ENCODE measurements at regions not wholly inside any gene's neighbourhood (a gene's known extent, or its start where the extent isn't known, plus 50 kb on each side); places are given as distances from the start of the nearest gene placed in this dataset.

DNA sequence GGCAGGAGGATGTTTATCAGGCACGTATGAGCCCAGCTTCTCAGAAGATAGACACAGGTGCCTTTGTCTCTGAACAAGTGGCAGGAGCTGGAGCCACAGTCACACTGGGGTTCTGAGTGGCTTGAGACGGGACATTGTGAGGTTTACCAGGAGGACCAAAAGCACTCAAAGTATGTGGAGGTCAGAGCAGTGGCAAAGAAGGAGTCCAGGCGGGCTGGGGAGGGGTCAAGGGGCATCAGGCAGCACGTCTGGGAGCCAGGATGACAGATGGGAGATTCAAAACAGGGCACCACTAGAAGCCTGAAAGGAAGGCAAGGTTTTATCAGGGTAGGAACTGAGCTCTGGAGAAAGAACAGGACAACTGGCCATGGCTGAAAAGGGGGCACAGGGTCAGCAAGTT, 67.2 kb upstream of the MARCHF10 start:
- no peak for DNase-seq (ENCODE audit: low spot score)
- Histone ChIP-seq H3K9me3 (ENCODE audit: control insufficient read depth in 4 of 4, low read length in 3 of 4) (no peaks in the 10 kb centered on the region), H3K27me3 (ENCODE audit: control insufficient read depth in 4 of 4, insufficient read depth in 4 of 4, low read length in 3 of 4) (peaks cover 0 to 3% (median 0%) of the 10 kb centered on the region in 4 donors), H3K27ac (ENCODE audit: low read depth in 1 of 2, low read length in 2 of 2) (no peak overlapping the region), H3K9ac (ENCODE audit: low read depth in 1 of 2, low read length in 2 of 2) (no peak overlapping the region), H3K4me3 (ENCODE audit: low read depth in 1 of 3, low read length in 3 of 3) (no peak overlapping the region), H3K36me3 (ENCODE audit: control insufficient read depth in 4 of 4, insufficient read depth in 3 of 4, low read depth in 1 of 4, low read length in 3 of 4) (no peaks in the 10 kb centered on the region), H3K4me1 (ENCODE audit: control insufficient read depth in 4 of 4, insufficient read depth in 4 of 4, low read length in 3 of 4) (no peaks in the 10 kb centered on the region)
- 65% methylated on average over 4 of the region's 4 CpGs for WGBS
- TF ChIP-seq GABPA (IDR thresholded peaks at IDR 0.05 in 1 of 2, conservative IDR thresholded peaks at IDR 0.05 in 1 of 2): no peak
- TF ChIP-seq YY1 (IDR thresholded peaks at IDR 0.05): no peak
- no peak for TF ChIP-seq EGR1 (IDR thresholded peaks at IDR 0.05; ENCODE audit: low read depth in 2 of 2)
- TF ChIP-seq, protein P1, sequence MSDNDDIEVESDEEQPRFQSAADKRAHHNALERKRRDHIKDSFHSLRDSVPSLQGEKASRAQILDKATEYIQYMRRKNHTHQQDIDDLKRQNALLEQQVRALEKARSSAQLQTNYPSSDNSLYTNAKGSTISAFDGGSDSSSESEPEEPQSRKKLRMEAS (IDR thresholded peaks at IDR 0.05): no peak
- no peak for TF ChIP-seq TAF1 (conservative IDR thresholded peaks at IDR 0.05)
- TF ChIP-seq, protein P2, sequence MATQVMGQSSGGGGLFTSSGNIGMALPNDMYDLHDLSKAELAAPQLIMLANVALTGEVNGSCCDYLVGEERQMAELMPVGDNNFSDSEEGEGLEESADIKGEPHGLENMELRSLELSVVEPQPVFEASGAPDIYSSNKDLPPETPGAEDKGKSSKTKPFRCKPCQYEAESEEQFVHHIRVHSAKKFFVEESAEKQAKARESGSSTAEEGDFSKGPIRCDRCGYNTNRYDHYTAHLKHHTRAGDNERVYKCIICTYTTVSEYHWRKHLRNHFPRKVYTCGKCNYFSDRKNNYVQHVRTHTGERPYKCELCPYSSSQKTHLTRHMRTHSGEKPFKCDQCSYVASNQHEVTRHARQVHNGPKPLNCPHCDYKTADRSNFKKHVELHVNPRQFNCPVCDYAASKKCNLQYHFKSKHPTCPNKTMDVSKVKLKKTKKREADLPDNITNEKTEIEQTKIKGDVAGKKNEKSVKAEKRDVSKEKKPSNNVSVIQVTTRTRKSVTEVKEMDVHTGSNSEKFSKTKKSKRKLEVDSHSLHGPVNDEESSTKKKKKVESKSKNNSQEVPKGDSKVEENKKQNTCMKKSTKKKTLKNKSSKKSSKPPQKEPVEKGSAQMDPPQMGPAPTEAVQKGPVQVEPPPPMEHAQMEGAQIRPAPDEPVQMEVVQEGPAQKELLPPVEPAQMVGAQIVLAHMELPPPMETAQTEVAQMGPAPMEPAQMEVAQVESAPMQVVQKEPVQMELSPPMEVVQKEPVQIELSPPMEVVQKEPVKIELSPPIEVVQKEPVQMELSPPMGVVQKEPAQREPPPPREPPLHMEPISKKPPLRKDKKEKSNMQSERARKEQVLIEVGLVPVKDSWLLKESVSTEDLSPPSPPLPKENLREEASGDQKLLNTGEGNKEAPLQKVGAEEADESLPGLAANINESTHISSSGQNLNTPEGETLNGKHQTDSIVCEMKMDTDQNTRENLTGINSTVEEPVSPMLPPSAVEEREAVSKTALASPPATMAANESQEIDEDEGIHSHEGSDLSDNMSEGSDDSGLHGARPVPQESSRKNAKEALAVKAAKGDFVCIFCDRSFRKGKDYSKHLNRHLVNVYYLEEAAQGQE (IDR thresholded peaks at IDR 0.05): no peak
- TF ChIP-seq RXRA (IDR thresholded peaks at IDR 0.05): no peak
- no peak for TF ChIP-seq RAD21 (IDR thresholded peaks at IDR 0.05)

DNA sequence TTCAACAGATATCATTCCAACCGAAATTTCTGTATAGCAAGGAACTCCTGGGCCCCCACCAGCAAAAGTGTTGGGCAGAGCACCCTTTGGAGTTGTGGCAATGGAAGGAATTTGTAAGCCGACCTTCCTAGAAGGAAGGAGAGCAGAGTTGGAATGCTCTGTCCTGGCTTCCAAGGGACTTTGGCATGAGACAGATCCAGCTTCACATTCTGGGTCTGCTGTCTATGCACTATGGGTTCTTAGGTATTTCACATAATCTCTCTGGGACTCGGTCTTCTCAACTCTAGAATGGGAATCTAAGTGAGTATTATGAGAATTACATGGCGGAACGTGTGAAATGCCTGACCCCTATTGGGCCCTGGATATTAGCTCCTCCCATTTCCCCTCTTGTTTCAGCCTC, 63.2 kb upstream of the MARCHF10 start:
- Histone ChIP-seq H3K4me3 (ENCODE audit: low read depth in 1 of 3, low read length in 3 of 3) (no peak overlapping the region), H3K27ac (ENCODE audit: low read depth in 1 of 2, low read length in 2 of 2) (no peak overlapping the region), H3K27me3 (ENCODE audit: control insufficient read depth in 4 of 4, insufficient read depth in 4 of 4, low read length in 3 of 4) (peaks cover 0 to 12% (median 0%) of the 10 kb centered on the region in 4 donors), H3K9ac (ENCODE audit: low read depth in 1 of 2, low read length in 2 of 2) (no peak overlapping the region), H3K9me3 (ENCODE audit: control insufficient read depth in 4 of 4, low read length in 3 of 4) (peaks cover 0 to 2% (median under 1%) of the 10 kb centered on the region in 4 donors), H3K4me1 (ENCODE audit: control insufficient read depth in 4 of 4, insufficient read depth in 4 of 4, low read length in 3 of 4) (no peaks in the 10 kb centered on the region), H3K36me3 (ENCODE audit: control insufficient read depth in 4 of 4, insufficient read depth in 3 of 4, low read depth in 1 of 4, low read length in 3 of 4) (no peaks in the 10 kb centered on the region)
- WGBS: 79% methylated on average over 5 of the region's 5 CpGs
- no peak for DNase-seq (ENCODE audit: low spot score)
- TF ChIP-seq RAD21 (IDR thresholded peaks at IDR 0.05): no peak
- TF ChIP-seq NR2F2 (IDR thresholded peaks at IDR 0.05): no peak
- no peak for TF ChIP-seq JUND (IDR thresholded peaks at IDR 0.05)
- TF ChIP-seq, protein P1 (IDR thresholded peaks at IDR 0.05): no peak
- TF ChIP-seq, protein P3, sequence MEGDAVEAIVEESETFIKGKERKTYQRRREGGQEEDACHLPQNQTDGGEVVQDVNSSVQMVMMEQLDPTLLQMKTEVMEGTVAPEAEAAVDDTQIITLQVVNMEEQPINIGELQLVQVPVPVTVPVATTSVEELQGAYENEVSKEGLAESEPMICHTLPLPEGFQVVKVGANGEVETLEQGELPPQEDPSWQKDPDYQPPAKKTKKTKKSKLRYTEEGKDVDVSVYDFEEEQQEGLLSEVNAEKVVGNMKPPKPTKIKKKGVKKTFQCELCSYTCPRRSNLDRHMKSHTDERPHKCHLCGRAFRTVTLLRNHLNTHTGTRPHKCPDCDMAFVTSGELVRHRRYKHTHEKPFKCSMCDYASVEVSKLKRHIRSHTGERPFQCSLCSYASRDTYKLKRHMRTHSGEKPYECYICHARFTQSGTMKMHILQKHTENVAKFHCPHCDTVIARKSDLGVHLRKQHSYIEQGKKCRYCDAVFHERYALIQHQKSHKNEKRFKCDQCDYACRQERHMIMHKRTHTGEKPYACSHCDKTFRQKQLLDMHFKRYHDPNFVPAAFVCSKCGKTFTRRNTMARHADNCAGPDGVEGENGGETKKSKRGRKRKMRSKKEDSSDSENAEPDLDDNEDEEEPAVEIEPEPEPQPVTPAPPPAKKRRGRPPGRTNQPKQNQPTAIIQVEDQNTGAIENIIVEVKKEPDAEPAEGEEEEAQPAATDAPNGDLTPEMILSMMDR (IDR thresholded peaks at IDR 0.05; ENCODE audit: low read depth, low read length, missing input control): no peak
- TF ChIP-seq RXRA (IDR thresholded peaks at IDR 0.05): no peak
- TF ChIP-seq HNF4G (IDR thresholded peaks at IDR 0.05): no peak
- no peak for TF ChIP-seq YY1 (IDR thresholded peaks at IDR 0.05)
- TF ChIP-seq FOXA1 (IDR thresholded peaks at IDR 0.05): no peak
